Renal cortex interstitium (tissue), 11 donors: ENCODE measurements at regions not wholly inside any gene's neighbourhood (a gene's known extent, or its start where the extent isn't known, plus 50 kb on each side); places are given as distances from the start of the nearest gene placed in this dataset.

Experiments
- DNase-seq, 11 donors: peaks; one replicate each; pipeline ENCODE4 v3.0.0-alpha.2; 2013; ENCODE audit warnings: low read depth in 9 of 11, low spot score in 4 of 11; ENCODE audit errors: extremely low read depth in 1 of 11

DNA sequence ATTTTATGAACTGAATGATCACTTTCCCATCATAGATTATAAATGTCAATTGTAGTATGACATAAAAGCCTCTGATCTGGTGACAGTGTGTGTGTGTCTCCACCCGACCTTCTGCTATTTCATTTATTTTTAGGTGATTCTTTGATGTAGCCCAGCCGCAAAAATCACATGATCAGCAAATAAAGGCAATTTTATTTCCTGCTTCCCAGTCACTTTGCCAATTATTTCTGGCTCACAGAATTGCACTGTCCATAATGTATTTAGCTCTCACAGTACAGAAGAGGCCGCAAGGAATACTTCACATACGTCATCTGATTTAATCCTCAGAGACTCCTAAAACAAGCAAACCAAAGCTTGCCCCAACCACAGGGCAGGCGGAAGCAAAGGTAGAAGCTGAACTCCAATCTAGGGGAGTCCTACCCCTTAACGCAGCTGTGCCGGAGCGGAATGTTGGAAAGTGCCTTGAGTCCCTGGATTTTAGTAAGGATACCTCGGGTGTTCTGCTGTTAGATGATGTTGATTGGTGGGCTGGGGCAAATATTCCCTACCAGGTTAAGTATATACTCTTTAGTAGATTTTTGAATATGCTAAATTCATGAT lies 384.0 kb upstream of the IRX4 start:
- DNase-seq: no peak

DNA sequence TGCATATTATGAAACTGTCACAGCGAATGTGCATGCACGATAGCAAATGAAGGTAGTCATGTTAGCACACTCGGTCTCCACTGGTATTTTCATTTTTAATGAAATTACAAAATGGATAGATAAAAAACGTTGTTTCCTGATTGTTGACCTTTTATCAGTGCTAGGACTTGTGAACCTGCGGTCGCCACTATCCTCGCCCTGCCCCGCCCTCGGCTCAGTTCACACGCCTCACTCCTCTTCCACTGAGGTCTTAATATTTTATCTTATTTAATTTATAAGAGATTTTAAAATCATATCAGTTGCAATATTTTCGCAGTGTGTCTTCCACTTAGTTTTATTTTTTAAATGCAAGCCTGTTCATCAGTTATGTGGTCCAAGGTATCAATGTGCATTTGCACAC lies 382.6 kb upstream of the IRX4 start:
- DNase-seq: no peak

DNA sequence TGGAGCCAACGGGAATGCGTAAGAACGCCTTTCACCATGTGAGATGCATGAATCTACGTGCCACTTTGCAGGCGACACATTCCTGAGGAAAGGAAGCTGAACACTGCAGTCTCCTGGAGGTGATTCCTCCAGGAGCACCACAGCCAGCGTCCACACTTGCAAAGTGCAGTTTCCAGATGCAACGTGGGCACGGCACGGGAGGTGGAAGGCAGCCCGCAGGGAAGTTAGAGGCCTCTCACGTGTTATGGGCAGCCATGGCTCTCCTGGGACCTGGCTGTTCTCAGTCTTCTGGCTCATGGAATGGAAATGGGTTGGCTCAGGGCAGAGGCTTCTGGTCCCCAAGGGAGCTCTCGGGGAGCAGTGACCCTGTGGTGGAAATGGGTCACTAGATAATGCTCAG lies 381.0 kb upstream of the IRX4 start:
- no peak for DNase-seq

DNA sequence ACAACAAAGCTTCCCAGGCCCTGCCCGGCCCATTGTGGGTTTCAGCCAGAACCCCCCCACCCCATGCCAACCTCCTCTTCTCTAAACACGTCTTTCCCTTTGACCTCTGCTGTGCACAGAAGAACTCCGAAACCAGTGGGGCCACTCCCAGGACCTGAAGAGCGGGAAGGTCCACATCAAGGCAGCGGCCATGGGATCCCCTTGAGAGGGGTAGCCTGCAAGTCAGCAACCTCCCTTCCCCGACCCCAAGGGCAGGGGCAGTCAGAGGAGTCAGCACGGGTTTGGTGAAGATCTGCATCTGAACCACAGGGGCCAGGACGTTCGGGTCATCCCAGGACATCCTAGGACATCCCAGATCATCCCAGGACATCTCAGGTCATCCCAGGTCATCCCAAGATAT lies 379.9 kb upstream of the IRX4 start:
- no peak for DNase-seq

GRCh38 chr5:2261004-2261703 lies 378.4 kb upstream of the IRX4 start:
- DNase-seq: no peak

GRCh38 chr5:2260211-2261003 lies 377.7 kb upstream of the IRX4 start:
- DNase-seq: no peak

- no peak for DNase-seq
These were observed 376.9 kb upstream of the IRX4 start for GRCh38 chr5:2259494-2260107.

DNA sequence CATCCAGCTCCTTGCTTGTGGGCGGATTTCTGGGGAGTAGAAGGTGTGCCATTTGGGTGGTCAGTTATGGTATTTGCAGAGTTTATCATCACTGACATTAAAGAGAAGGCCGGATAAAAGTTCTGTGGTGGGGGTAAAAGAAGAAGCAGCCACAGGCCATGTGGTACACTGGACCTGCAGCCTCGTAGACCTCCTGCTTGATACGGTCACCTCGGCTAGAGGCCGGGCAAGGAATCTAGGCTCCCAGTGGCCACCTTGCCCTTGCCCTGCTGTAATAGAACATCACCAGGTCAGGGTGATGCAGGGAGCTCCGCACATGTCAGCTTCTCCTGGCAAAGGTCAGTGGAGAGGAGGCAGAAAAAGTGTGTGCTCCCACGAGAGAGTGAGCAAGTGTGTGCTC lies 376.1 kb upstream of the IRX4 start:
- DNase-seq: no peak

- DNase-seq: no peak
These were observed 374.9 kb upstream of the IRX4 start for GRCh38 chr5:2257326-2258244.

GRCh38 chr5:2256691-2257280 lies 374.1 kb upstream of the IRX4 start:
- DNase-seq: no peak

- no peak for DNase-seq
These were observed 373.4 kb upstream of the IRX4 start for GRCh38 chr5:2255915-2256690.

GRCh38 chr5:2254880-2255750 lies 372.4 kb upstream of the IRX4 start:
- DNase-seq: no peak

DNA sequence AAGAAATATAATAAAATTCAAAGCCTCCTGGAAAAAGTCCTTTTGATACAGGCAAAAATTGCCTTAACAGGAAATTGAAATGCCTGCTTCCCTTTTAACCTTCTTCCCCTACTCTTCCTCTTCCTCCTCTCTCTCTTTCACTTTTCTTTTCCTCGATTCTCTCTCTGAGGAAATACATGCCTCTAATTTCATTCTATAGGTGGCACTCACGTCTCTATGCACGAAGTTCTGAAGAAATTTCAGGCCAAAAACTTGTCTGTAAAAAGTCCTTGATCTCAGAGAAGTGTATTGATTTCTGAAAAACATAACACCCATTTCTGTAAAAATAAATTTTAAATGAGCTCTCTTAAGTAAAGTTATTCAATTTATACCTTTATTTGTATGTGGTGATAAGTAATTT lies 371.7 kb upstream of the IRX4 start:
- DNase-seq: no peak

GRCh38 chr5:2253040-2253975 lies 370.6 kb upstream of the IRX4 start:
- DNase-seq: peak; percentile 7 to 43 (median 21)

DNA sequence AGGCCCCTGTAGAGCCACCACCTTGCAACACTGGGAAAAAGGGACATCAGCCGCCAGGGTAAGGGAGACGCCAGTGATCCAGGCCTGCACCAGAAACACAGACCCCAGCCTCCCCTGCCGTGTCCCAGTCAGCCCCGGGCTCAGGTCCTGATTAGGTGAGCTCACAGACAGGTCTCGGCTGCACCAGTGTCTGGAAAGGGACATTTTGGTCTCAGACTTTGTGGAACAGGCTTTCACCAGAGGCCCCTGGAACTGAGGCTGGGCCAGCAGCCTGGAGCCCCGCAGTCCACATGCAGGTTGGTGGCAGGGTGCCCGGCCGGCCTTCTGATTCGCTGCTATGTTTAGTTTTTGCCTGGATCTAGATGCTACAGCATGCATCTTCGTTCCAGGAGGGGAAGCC lies 369.0 kb upstream of the IRX4 start:
- no peak for DNase-seq

- no peak for DNase-seq
These were observed 368.6 kb upstream of the IRX4 start for GRCh38 chr5:2251298-2251697.
